GM12878 (cell line): ENCODE measurements at regions not wholly inside any gene's neighbourhood (a gene's known extent, or its start where the extent isn't known, plus 50 kb on each side); places are given as distances from the start of the nearest gene placed in this dataset.
A peak's percentile ranks its signal among the peaks of the same experiment; 100 is the strongest.

ENCODE experiments used
- ATAC-seq: fragments of 200-7000 bp; cut with Tn5 transposase; 3 replicates; pipeline ENCODE4 v1.9.1; 2020; ENCODE audit warnings: mild to moderate bottlenecking, moderate library complexity
- BruUV-seq: library from RNA; stranded (reverse); fragments of 400-500 nt; replicated peaks from 2 replicates; lab custom pipeline; 2021; lab: Mats Ljungman, UMichigan
- CTCF ChIA-PET: fragments of 300-600 bp; sonication (Branson Sonifier 250); formaldehyde crosslinking; extraction: SDS; loops from one replicate; lab custom pipeline; 2021; ENCODE audit warnings: inconsistent platforms; lab: Yijun Ruan, JAX
- POLR2A ChIA-PET: fragments of 350-600 bp; formaldehyde crosslinking; extraction: SDS; loops from one replicate; lab custom pipeline; 2021; ENCODE audit warnings: inconsistent platforms; lab: Charles Lee
- RAD21 ChIA-PET: fragments of 300-600 bp; sonication (Branson Sonifier 250); formaldehyde crosslinking; loops from one replicate; lab custom pipeline; 2023; ENCODE audit warnings: antibody characterized with exemption; ENCODE audit not compliant: unreplicated experiment; lab: Charles Lee
- SMC1A ChIA-PET: fragments of 300-600 bp; sonication (Branson Sonifier 250); formaldehyde crosslinking; loops from one replicate; lab custom pipeline; 2023; ENCODE audit not compliant: unreplicated experiment, uncharacterized antibody; lab: Charles Lee
- DNase-seq: peaks from one replicate; pipeline ENCODE4 v3.0.0-alpha.2; 2011; ENCODE audit warnings: low read depth, low spot score
- FAIRE-seq: peaks from 3 replicates; lab custom pipeline; 2011; peaks lifted over from hg19 to GRCh38; lab: Jason Lieb, UNC
- H2AFZ ChIP-seq: 2 replicates; pipeline ENCODE4 v1.6.0; 2011; ENCODE audit warnings: low read depth, low read length, control low read depth; ENCODE audit not compliant: control insufficient read depth
- H3K27ac ChIP-seq: 2 replicates; pipeline ENCODE4 v1.5.1; 2011; ENCODE audit warnings: control low read depth; ENCODE audit not compliant: control insufficient read depth, insufficient read depth
- H3K27me3 ChIP-seq, 2 experiments: replicated peaks in 1 of 2; 2 replicates each; pipeline versions ENCODE4 v1.6.0 to v1.6.1; 2011; ENCODE audit warnings: low read length in 1 of 2; ENCODE audit not compliant: control insufficient read depth in 2 of 2, insufficient read depth in 2 of 2
- H3K36me3 ChIP-seq, 2 experiments: 2 replicates each; pipeline ENCODE4 v1.5.1; 2011; ENCODE audit warnings: low read length in 1 of 2; ENCODE audit not compliant: control insufficient read depth in 2 of 2, insufficient read depth in 2 of 2
- H3K4me1 ChIP-seq: 2 replicates; pipeline ENCODE4 v1.6.1; 2011; ENCODE audit warnings: mild to moderate bottlenecking, low read length, moderate library complexity, mixed read lengths; ENCODE audit not compliant: control insufficient read depth, insufficient read depth
- H3K4me2 ChIP-seq: 2 replicates; pipeline ENCODE4 v1.6.0; 2011; ENCODE audit warnings: control low read depth; ENCODE audit not compliant: control insufficient read depth, insufficient read depth
- H3K4me3 ChIP-seq: fragments of 200-600 bp; sonication (generic); 2 replicates; pipeline ENCODE4 v1.5.1; 2016
- H3K79me2 ChIP-seq: 2 replicates; pipeline ENCODE4 v1.6.0; 2011; ENCODE audit warnings: low read length; ENCODE audit not compliant: control insufficient read depth, insufficient read depth
- H3K9ac ChIP-seq: 2 replicates; pipeline ENCODE4 v1.8.0; 2011; ENCODE audit warnings: low read length, control low read depth, mixed read lengths; ENCODE audit not compliant: control insufficient read depth, insufficient read depth
- H3K9me3 ChIP-seq: replicated peaks from 3 replicates; pipeline ENCODE4 v1.5.1; 2011; ENCODE audit warnings: mild to moderate bottlenecking, low read length; ENCODE audit not compliant: control insufficient read depth, insufficient read depth
- H4K20me1 ChIP-seq: 2 replicates; pipeline ENCODE4 v1.6.0; 2011; ENCODE audit not compliant: control insufficient read depth, insufficient read depth
- CHD1 ChIP-seq: IDR thresholded peaks from 2 replicates; pipeline ENCODE4 v1.6.1; 2012; ENCODE audit warnings: low read depth, low read length, improper control_type of control experiment
- EGR1 ChIP-seq, 2 experiments: IDR thresholded peaks; 1 replicate in 1 of 2; 2 replicates in 1 of 2; pipeline ENCODE4 v1.6.1; 2011 to 2012; ENCODE audit warnings: low read depth in 2 of 2, low read length in 2 of 2, borderline replicate concordance in 1 of 2, mild to moderate bottlenecking in 1 of 2, moderate library complexity in 1 of 2
- IKZF2 ChIP-seq, 2 experiments: fragments of 450-650 bp; IDR thresholded peaks; 2 replicates each; pipeline ENCODE4 v1.6.1; 2017; ENCODE audit warnings: mild to moderate bottlenecking in 2 of 2, moderate library complexity in 2 of 2
- KAT2A ChIP-seq: conservative IDR thresholded peaks from 2 replicates; pipeline ENCODE4 v1.6.1; 2011; ENCODE audit warnings: low read depth, low read length; ENCODE audit not compliant: control insufficient read depth
- LARP7 ChIP-seq: fragments of 450-650 bp; IDR thresholded peaks from 2 replicates; pipeline ENCODE4 v1.6.1; 2017; ENCODE audit warnings: mild to moderate bottlenecking
- PML ChIP-seq: IDR thresholded peaks from 2 replicates; pipeline ENCODE4 v1.6.1; 2012; ENCODE audit warnings: low read length, inconsistent platforms
- POLR2A ChIP-seq: IDR thresholded peaks from 2 replicates; pipeline ENCODE4 v1.6.1; 2011; ENCODE audit warnings: low read depth, mild to moderate bottlenecking, low read length
- POU2F2 ChIP-seq: IDR thresholded peaks from 3 replicates; pipeline ENCODE4 v1.6.1; 2011; ENCODE audit warnings: low read depth, mild to moderate bottlenecking, low read length, borderline replicate concordance
- RAD51 ChIP-seq: fragments of 450-650 bp; IDR thresholded peaks from 2 replicates; pipeline ENCODE4 v1.6.1; 2016; ENCODE audit warnings: moderate library complexity, mild to moderate bottlenecking, inconsistent platforms
- RBBP5 ChIP-seq: fragments of 200-600 bp; sonication (generic); conservative IDR thresholded peaks from 2 replicates; pipeline ENCODE4 v1.6.1; 2016
- SIX5 ChIP-seq: IDR thresholded peaks from 2 replicates; pipeline ENCODE4 v1.6.1; 2011; ENCODE audit warnings: mild to moderate bottlenecking, low read depth, low read length, moderate library complexity; ENCODE audit not compliant: severe bottlenecking
- ZNF384 ChIP-seq: IDR thresholded peaks from 2 replicates; pipeline ENCODE4 v1.6.1; 2012; ENCODE audit warnings: low read depth, mild to moderate bottlenecking, low read length, improper control_type of control experiment, borderline replicate concordance
- WGBS: methylation state at CpG from one replicate; pipeline ENCODE4 v1.1.6; 2016; ENCODE audit warnings: low lambda C conversion rate; ENCODE audit not compliant: insufficient replicate concordance, insufficient coverage; ENCODE audit errors: missing lambda C conversion rate; 5-methylcytosine and 5-hydroxymethylcytosine counted together
- in situ Hi-C: fragments of 300-500 bp; cut with MboI; formaldehyde crosslinking; loops from 9 replicates; pipeline ENCODE4 v1.14.3; 2018; ENCODE audit warnings: mixed read lengths
- intact Hi-C: fragments of 100-400 bp; cut with micrococcal nuclease; formaldehyde crosslinking; loops from one replicate; pipeline ENCODE4 v1.14.2; 2022; ENCODE audit not compliant: unreplicated experiment
- TF ChIP-seq, protein P1 (sequence below): IDR thresholded peaks from 2 replicates; pipeline ENCODE4 v1.6.1; 2011; ENCODE audit warnings: borderline replicate concordance, low read depth, mild to moderate bottlenecking, moderate library complexity, low read length; ENCODE audit not compliant: insufficient read depth, poor library complexity, severe bottlenecking
- TF ChIP-seq, protein P2 (sequence below): fragments of 450-650 bp; conservative IDR thresholded peaks from 2 replicates; pipeline ENCODE4 v1.6.1; 2017; ENCODE audit warnings: mild to moderate bottlenecking, moderate library complexity

DNA sequence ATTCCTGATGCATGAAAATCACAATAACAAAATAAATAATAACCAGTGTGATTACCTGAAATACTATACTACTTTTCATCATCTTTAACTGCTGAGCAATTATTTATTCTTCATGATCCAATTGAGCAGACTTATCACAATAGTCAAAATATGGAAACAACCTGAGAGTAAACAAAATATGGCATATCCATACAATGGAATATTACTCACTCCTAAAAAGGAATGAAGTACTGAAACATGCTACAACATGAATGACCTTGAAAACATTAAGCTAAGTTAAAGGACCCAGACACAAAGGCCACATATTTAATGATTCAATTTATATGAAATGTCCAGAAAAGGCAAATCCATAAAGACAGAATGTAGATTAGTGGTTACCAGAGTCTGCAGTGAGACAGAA is 146.8 kb downstream of the MID1IP1 start (continued):
- TF ChIP-seq, protein P1, sequence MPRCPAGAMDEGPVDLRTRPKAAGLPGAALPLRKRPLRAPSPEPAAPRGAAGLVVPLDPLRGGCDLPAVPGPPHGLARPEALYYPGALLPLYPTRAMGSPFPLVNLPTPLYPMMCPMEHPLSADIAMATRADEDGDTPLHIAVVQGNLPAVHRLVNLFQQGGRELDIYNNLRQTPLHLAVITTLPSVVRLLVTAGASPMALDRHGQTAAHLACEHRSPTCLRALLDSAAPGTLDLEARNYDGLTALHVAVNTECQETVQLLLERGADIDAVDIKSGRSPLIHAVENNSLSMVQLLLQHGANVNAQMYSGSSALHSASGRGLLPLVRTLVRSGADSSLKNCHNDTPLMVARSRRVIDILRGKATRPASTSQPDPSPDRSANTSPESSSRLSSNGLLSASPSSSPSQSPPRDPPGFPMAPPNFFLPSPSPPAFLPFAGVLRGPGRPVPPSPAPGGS = no peak
- no peak for TF ChIP-seq RBBP5
- TF ChIP-seq SIX5 = no peak
- TF ChIP-seq PML = no peak

DNA sequence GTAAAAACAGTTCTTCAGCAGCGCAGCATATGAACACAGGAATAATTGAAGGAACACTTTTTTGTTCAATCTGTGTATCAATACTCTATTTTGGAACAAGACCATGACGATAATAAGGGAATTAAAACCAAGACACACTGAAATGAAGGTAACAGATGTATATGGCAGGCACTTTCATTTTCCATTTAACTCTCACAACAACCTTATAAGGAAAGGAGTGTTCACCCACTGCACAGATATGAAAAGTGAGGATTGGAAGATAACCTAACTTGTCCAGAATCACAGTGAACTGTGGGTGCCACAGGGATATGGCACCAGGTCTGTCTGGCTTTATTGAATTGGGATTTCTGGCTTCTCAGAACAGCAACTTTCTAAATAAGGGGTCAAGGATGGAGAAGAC is 153.3 kb downstream of the MID1IP1 start:
- intact Hi-C loops (no loop called here), in situ Hi-C loops (no loop called here)
- FAIRE-seq (no peak), ATAC-seq (peak; percentile 81), DNase-seq (no peak)
- BruUV-seq = no TSS peak
- 19% methylated on average over 2 of the region's 2 CpGs for WGBS
- no peaks in the 10 kb centered on the region for H3K4me1 ChIP-seq
- no peaks in the 10 kb centered on the region for H3K79me2 ChIP-seq
- H3K9me3 ChIP-seq = no peaks in the 10 kb centered on the region; the same call in 2 of the 3 replicates
- ChIA-PET POLR2A (no interaction called here), SMC1A (interaction anchor here (1.3 kb wide), 1 partner anchor 27 kb away, joined by 3 read pairs; no protein-coding TSS in a partner anchor), CTCF (no interaction called here), RAD21 (no interaction called here)
- no peaks in the 10 kb centered on the region for H3K27me3 ChIP-seq
- no peak overlapping the region for H3K4me2 ChIP-seq
- TF ChIP-seq POU2F2 (no peak), CHD1 (no peak), RAD51 (no peak), KAT2A (no peak), EGR1 (IDR thresholded peaks at IDR 0.05; ENCODE audit: borderline replicate concordance in 1 of 2, low read depth in 2 of 2, low read length in 2 of 2) (no peak), POLR2A (no peak), ZNF384 (no peak), IKZF2 (IDR thresholded peaks at IDR 0.05) (no peak), LARP7 (no peak)
- TF ChIP-seq, protein P2, sequence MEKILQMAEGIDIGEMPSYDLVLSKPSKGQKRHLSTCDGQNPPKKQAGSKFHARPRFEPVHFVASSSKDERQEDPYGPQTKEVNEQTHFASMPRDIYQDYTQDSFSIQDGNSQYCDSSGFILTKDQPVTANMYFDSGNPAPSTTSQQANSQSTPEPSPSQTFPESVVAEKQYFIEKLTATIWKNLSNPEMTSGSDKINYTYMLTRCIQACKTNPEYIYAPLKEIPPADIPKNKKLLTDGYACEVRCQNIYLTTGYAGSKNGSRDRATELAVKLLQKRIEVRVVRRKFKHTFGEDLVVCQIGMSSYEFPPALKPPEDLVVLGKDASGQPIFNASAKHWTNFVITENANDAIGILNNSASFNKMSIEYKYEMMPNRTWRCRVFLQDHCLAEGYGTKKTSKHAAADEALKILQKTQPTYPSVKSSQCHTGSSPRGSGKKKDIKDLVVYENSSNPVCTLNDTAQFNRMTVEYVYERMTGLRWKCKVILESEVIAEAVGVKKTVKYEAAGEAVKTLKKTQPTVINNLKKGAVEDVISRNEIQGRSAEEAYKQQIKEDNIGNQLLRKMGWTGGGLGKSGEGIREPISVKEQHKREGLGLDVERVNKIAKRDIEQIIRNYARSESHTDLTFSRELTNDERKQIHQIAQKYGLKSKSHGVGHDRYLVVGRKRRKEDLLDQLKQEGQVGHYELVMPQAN = no peak
- H3K36me3 ChIP-seq = no peaks in the 10 kb centered on the region
- peak overlapping the region; percentile 34; the same call in 1 of the 2 replicates for H2AFZ ChIP-seq
- H3K27ac ChIP-seq = no peak overlapping the region
- H3K9ac ChIP-seq = no peak overlapping the region
- no peak overlapping the region for H3K4me3 ChIP-seq
- H4K20me1 ChIP-seq = no peaks in the 10 kb centered on the region
